Duodenal mucosa (tissue), 2 donors: ENCODE measurements at regions not wholly inside any gene's neighbourhood (a gene's known extent, or its start where the extent isn't known, plus 50 kb on each side); places are given as distances from the start of the nearest gene placed in this dataset.

Source experiments
- H3K27ac ChIP-seq: one replicate; pipeline ENCODE4 v1.7.0; 2013; ENCODE audit warnings: low read depth, low read length
- H3K27me3 ChIP-seq, 2 donors: one replicate each; pipeline ENCODE4 v1.7.0; 2013; ENCODE audit warnings: low read length in 2 of 2, control low read depth in 1 of 2; ENCODE audit not compliant: insufficient read depth in 2 of 2, control insufficient read depth in 1 of 2
- H3K36me3 ChIP-seq, 2 donors: one replicate each; pipeline ENCODE4 v1.7.0; 2013; ENCODE audit warnings: low read length in 2 of 2, control low read depth in 1 of 2; ENCODE audit not compliant: insufficient read depth in 2 of 2, control insufficient read depth in 1 of 2
- H3K4me1 ChIP-seq, 2 donors: one replicate each; pipeline ENCODE4 v1.7.0; 2013; ENCODE audit warnings: low read length in 2 of 2, control low read depth in 1 of 2; ENCODE audit not compliant: insufficient read depth in 2 of 2, control insufficient read depth in 1 of 2
- H3K4me3 ChIP-seq, 2 donors: one replicate each; pipeline ENCODE4 v1.7.0; 2013; ENCODE audit warnings: low read length in 2 of 2, low read depth in 1 of 2
- H3K9ac ChIP-seq, 2 donors: one replicate each; pipeline ENCODE4 v1.7.0; 2013; ENCODE audit warnings: low read length in 2 of 2, low read depth in 1 of 2
- H3K9me3 ChIP-seq, 2 donors: one replicate each; pipeline ENCODE4 v1.7.0; 2013; ENCODE audit warnings: low read length in 2 of 2, control low read depth in 1 of 2; ENCODE audit not compliant: control insufficient read depth in 1 of 2

DNA sequence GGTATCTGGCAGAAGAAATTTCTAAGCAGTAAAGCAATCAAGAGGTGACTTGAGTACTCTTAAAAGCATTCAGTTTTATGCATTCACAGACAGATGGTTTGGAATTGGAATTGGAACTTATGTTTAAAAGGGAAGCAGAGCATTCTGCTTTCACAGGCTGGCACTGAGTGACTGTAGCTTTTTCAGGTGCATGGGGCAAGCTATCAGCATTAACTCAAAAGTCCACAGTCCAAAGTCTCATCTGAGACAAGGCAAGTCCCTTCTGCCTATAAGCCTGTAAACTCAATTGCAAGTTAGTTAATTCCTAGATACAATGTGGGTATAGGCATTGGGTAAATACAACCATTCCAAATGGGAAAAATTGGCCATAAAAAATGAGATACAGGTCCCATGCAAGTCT lies 1620.3 kb downstream of the MRPL39 start:
- Histone ChIP-seq H3K9ac (no peak overlapping the region), H3K27me3 (peaks cover 0 to 4% of the 10 kb centered on the region in 2 donors), H3K4me3 (no peak overlapping the region), H3K27ac (no peak overlapping the region), H3K4me1 (no peaks in the 10 kb centered on the region), H3K36me3 (no peaks in the 10 kb centered on the region), H3K9me3 (peaks cover 11 to 21% of the 10 kb centered on the region in 2 donors)

DNA sequence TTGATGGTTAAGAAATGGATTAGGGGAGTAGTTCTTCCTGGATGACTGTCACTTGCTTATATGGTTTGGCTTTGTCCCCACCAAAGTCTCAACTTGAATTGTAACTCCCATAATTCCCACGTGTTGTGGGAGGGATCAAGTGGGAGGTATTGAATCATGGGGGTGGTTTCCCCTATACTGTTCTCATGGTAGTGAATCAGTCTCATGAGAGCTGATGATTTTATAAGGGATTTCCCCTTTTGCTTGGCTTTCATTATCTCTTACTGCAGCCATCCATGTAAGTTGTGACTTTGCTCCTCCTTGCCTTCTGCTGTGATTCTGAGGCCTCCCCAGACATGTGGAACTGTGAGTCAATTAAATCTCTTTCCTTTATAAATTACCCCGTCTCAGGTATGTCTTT lies 1621.1 kb downstream of the MRPL39 start:
- Histone ChIP-seq H3K36me3 (no peaks in the 10 kb centered on the region), H3K4me1 (no peaks in the 10 kb centered on the region), H3K9me3 (peaks cover 11 to 21% of the 10 kb centered on the region in 2 donors), H3K4me3 (no peak overlapping the region), H3K27ac (no peak overlapping the region), H3K9ac (no peak overlapping the region), H3K27me3 (peaks cover 0 to 4% of the 10 kb centered on the region in 2 donors)

DNA sequence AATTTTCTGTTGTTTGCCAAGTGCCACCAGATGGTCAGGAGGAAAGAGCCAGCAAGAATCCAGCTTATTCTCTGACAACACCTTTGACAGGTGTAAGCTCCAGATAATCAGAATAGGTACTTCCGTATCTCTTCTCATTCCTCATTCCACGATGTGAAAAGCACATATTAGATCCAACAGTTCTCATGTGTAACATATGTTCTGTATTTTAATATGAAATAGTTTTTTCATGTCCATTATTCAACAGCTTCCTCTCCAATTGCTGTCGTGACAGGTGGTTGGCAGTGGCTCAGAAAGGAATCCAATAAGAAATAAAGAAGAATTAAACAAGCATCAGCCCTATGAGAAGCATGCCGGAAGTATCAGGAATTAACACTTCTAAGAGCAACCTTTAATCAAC lies 1624.7 kb downstream of the MRPL39 start:
- no peak overlapping the region for H3K4me3 ChIP-seq
- H3K36me3 ChIP-seq, result no peaks in the 10 kb centered on the region
- H3K27me3 ChIP-seq, result peaks cover 0 to 4% of the 10 kb centered on the region in 2 donors
- H3K4me1 ChIP-seq, result no peaks in the 10 kb centered on the region
- H3K9me3 ChIP-seq, result peaks cover 8 to 23% of the 10 kb centered on the region in 2 donors
- H3K27ac ChIP-seq, result no peak overlapping the region
- no peak overlapping the region for H3K9ac ChIP-seq

DNA sequence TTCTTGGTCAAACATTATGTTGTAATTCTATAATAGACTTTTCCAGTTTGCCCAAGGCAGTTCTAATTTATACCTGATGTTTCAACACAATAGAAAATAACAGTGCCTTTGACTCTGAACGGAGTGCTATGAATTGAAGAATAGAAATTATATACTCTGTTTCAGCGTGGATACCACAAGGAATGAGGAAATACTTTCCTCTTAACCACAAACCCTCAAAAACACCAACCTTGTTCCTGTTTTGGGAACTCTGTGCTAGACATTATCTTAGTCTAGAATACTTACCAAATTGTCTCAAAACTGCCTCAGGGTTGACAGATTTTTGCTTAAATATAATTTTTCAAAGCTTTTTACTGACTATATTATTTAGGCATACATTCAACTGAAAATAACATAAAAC lies 1629.3 kb downstream of the MRPL39 start:
- no peak overlapping the region for H3K27ac ChIP-seq
- no peak overlapping the region for H3K9ac ChIP-seq
- H3K4me1 ChIP-seq, result no peaks in the 10 kb centered on the region
- H3K4me3 ChIP-seq, result no peak overlapping the region
- no peaks in the 10 kb centered on the region for H3K27me3 ChIP-seq
- no peaks in the 10 kb centered on the region for H3K36me3 ChIP-seq
- H3K9me3 ChIP-seq, result peaks cover 2 to 14% of the 10 kb centered on the region in 2 donors

DNA sequence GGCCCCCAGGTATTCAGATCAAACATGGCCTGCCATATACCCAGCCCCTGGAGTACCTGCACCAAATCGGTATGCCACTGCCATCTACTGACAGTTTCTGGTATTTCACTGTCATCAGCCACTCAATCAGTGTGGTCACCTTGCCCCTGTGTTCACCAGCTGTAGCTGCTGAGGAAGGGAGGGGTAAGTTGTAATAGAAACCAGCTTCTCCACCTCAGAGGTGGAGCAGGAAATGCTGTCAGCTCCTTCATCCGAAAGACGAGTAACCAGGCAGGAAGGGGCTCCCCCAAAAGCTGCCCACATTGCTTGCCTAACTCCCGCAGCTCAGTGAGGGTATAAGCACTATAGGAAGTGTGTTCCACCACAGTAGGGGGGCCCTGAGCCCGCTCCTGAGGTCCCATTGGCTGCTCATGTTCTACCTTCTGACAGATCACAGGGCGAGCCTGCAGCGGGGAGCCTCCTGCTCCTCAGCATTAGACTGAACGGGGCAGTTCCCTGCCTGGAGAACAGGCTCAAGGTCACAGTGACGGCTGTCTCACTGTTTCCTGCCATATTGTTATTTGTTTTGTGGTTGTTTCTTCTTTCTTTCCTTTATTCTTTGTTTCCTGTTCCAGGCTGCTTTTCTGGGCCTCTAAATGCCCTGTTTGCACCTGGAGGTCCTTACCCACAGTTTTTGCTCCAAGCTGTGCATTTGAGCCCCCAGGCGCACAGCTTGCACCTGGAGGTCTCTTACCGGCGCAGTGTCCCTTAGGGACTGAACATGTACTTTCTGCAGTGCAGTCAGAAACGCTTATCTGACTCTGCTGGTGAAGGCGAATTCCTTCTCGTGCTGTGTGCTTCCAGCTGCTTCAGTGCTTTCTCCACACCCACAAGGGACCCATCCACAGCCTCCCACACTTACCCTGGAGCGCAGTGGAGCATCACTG lies 1638.3 kb downstream of the MRPL39 start:
- peaks cover 6 to 12% of the 10 kb centered on the region in 2 donors for H3K9me3 ChIP-seq
- no peak overlapping the region for H3K4me3 ChIP-seq
- no peaks in the 10 kb centered on the region for H3K36me3 ChIP-seq
- no peak overlapping the region for H3K27ac ChIP-seq
- H3K9ac ChIP-seq, result no peak overlapping the region
- H3K27me3 ChIP-seq, result no peaks in the 10 kb centered on the region
- H3K4me1 ChIP-seq, result no peaks in the 10 kb centered on the region

DNA sequence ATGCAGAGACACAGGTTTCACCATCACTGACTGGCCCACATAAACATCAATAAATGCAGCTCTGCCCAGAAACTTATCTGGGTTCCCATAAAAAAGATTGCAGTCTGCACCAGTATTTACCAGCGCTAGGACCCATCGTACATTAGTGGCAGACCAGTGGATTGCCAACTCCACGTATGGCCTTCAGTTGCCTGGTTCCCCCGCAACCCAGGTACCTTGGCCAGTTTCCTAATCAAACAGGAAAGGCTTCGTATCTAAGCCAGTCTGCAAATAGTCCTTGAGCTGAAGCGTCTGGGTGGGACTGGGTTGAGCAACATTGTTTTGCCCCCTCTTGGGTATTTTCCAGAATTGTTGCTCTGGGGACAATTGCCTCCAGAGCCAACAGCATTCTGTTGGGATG lies 1639.3 kb downstream of the MRPL39 start:
- no peaks in the 10 kb centered on the region for H3K36me3 ChIP-seq
- no peak overlapping the region for H3K9ac ChIP-seq
- H3K27ac ChIP-seq, result no peak overlapping the region
- H3K4me1 ChIP-seq, result no peaks in the 10 kb centered on the region
- H3K27me3 ChIP-seq, result no peaks in the 10 kb centered on the region
- peaks cover 12 to 14% of the 10 kb centered on the region in 2 donors for H3K9me3 ChIP-seq
- H3K4me3 ChIP-seq, result no peak overlapping the region

DNA sequence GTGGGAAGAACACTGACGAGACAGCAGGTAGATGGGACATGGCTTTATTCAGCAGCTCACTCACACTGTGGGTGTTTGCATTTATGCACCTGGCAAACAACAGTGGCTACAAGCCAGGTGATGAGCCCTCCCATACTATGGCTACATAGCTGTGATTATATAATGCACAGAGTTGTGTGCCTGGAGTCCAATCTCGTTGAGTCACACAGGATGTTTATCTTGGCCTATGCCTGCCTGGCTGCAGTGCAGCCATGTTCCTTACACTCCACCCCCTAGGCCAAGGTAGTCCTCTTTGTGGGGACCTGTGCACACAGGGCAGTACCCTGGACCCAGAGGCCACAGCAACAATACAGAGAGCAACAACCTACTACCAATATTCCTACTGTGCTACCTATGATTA lies 1643.8 kb downstream of the MRPL39 start:
- H3K4me3 ChIP-seq, result no peak overlapping the region
- H3K9me3 ChIP-seq, result peaks cover 12 to 17% of the 10 kb centered on the region in 2 donors
- H3K27me3 ChIP-seq, result no peaks in the 10 kb centered on the region
- no peaks in the 10 kb centered on the region for H3K36me3 ChIP-seq
- no peak overlapping the region for H3K27ac ChIP-seq
- H3K4me1 ChIP-seq, result no peaks in the 10 kb centered on the region
- no peak overlapping the region for H3K9ac ChIP-seq

DNA sequence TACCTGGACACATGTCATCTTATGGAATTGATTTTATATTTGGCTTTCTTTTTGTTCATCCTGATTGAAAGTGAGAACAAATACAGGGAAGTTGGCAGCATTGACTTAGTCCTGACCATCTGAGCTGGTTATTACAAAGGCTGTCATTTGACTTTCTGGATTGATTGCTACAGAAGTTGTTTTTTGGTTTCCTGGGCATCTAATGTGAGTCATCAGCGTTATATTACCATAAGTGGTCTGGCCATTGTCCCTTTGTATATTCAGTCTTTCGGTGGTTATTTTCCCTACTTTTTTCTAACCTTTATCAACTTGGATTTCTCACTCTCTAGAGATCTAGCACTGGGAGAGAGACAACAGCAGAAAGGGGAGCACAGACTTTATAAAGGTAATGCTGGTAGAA lies 1646.5 kb downstream of the MRPL39 start:
- Histone ChIP-seq H3K27me3 (no peaks in the 10 kb centered on the region), H3K36me3 (no peaks in the 10 kb centered on the region), H3K27ac (no peak overlapping the region), H3K9ac (no peak overlapping the region), H3K9me3 (peaks cover 12 to 16% of the 10 kb centered on the region in 2 donors), H3K4me3 (no peak overlapping the region), H3K4me1 (no peaks in the 10 kb centered on the region)

DNA sequence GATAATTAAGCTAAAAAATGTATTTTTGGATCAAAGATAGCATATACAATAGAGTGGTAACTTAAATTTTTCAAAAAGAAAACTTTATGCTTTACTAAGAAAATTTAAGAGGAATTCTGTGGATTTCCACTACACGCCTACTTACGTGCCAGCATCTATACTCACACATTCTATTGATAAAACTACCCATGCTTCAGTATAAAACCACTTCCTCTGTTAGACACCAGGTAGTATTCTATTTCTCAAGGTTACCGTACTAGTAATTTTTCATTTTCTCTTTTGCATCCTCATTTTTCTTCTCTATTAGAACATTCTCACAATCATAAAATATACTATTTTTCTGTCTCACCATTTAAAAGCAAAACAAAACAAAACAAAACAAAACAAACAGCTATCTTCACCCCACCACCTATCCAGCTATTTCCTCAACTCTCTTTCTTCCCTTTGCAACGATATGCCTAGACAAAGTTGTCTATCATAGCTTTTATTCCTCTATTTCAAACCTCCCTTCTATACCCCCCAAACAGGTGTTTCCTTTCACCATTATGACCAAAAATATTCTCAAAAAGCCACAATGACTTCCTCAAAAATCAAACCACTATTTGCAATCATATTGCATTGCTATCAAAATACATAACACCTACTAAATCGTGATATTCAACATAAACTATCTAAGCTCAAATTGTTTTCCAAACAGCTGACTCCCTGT lies 1652.0 kb downstream of the MRPL39 start:
- no peak overlapping the region for H3K9ac ChIP-seq
- H3K4me3 ChIP-seq, result no peak overlapping the region
- no peaks in the 10 kb centered on the region for H3K27me3 ChIP-seq
- H3K27ac ChIP-seq, result no peak overlapping the region
- no peaks in the 10 kb centered on the region for H3K36me3 ChIP-seq
- peaks cover 7 to 9% of the 10 kb centered on the region in 2 donors for H3K9me3 ChIP-seq
- H3K4me1 ChIP-seq, result no peaks in the 10 kb centered on the region

DNA sequence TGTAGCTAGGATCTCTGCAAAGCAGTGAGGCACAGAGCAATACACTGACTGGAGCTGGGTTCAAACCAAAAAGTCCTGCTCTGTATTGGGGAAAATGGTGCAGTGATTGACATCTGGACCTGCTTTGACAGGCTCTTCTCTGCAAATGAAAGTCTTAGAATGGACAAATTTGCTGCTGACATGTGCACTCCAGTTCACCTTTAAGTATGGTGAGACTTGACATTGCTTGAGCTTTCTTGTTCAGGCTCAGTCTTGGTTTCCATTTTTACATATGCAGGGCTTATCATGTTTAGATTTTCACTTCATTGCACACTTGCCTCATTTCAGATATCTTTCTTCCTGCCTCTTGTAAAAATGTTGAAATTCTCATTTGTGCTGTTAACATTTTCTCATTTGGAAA lies 1655.0 kb downstream of the MRPL39 start:
- Histone ChIP-seq H3K4me1 (no peaks in the 10 kb centered on the region), H3K27me3 (no peaks in the 10 kb centered on the region), H3K4me3 (no peak overlapping the region), H3K27ac (no peak overlapping the region), H3K36me3 (no peaks in the 10 kb centered on the region), H3K9me3 (peaks cover 8 to 18% of the 10 kb centered on the region in 2 donors), H3K9ac (no peak overlapping the region)
